ENCODE measurements at regions not wholly inside any gene's neighbourhood (a gene's known extent, or its start where the extent isn't known, plus 50 kb on each side); places are given as distances from the start of the nearest gene placed in this dataset.

GRCh38 chr6:24990944-24991809, 55.4 kb upstream of the RIPOR2 start:
- TF ChIP-seq NFIC (IDR thresholded peaks at IDR 0.05): no peak
- TF ChIP-seq TAF1 (IDR thresholded peaks at IDR 0.05; ENCODE audit: low read depth): no peak
- no peak for TF ChIP-seq EP300 (IDR thresholded peaks at IDR 0.05; ENCODE audit: borderline replicate concordance)
- TF ChIP-seq CREB1 (IDR thresholded peaks at IDR 0.05; ENCODE audit: low read depth): no peak
- TF ChIP-seq RAD21 (IDR thresholded peaks at IDR 0.05; ENCODE audit: low read depth): no peak
- no peak for TF ChIP-seq YY1 (IDR thresholded peaks at IDR 0.05; ENCODE audit: low read depth)
- no peak for TF ChIP-seq TCF12 (IDR thresholded peaks at IDR 0.05; ENCODE audit: low read depth)
- 0 out of 2 replicates have a peak, but pooled peaks have one; percentile 5 for TF ChIP-seq MAX (IDR thresholded peaks at IDR 0.05)
- no peak for TF ChIP-seq EGR1 (IDR thresholded peaks at IDR 0.05)
- TF ChIP-seq REST (IDR thresholded peaks at IDR 0.05; ENCODE audit: low read depth): no peak
- TF ChIP-seq FOXM1 (IDR thresholded peaks at IDR 0.05; ENCODE audit: borderline replicate concordance, low read depth): no peak
- TF ChIP-seq USF1 (IDR thresholded peaks at IDR 0.05): no peak
- no peak for TF ChIP-seq ZBTB7A (IDR thresholded peaks at IDR 0.05; ENCODE audit: low read depth)
